GM18520 (cell line): ENCODE measurements at regions not wholly inside any gene's neighbourhood (a gene's known extent, or its start where the extent isn't known, plus 50 kb on each side); places are given as distances from the start of the nearest gene placed in this dataset.
"Not testable (repeated sequence)": the region's sequence is repeated elsewhere in the genome, so short reads cannot be mapped to it uniquely, and the experiment has no call there.

ENCODE experiments used
- ATAC-seq: cut with Tn5 transposase; IDR thresholded peaks from one replicate; pipeline ENCODE4 v1.9.1; 2021; ENCODE audit not compliant: unreplicated experiment

- no peak for ATAC-seq
Measured at GRCh38 chr13:97520061-97520460, 86.1 kb downstream of the RAP2A start.

GRCh38 chr13:97520866-97521265 is 86.9 kb downstream of the RAP2A start:
- no peak for ATAC-seq

- no peak for ATAC-seq
Measured at GRCh38 chr13:97521726-97522125, 87.8 kb downstream of the RAP2A start.

GRCh38 chr13:97522243-97522642 is 88.3 kb downstream of the RAP2A start:
- ATAC-seq: no peak

GRCh38 chr13:97526556-97526955 is 92.6 kb downstream of the RAP2A start:
- ATAC-seq: no peak

- ATAC-seq: no peak
Measured at GRCh38 chr13:97528518-97528917, 94.5 kb downstream of the RAP2A start.

- ATAC-seq: no peak
Measured at GRCh38 chr13:97534540-97534939, 100.6 kb downstream of the RAP2A start.

- ATAC-seq: no peak
Measured at GRCh38 chr13:97535614-97536013, 101.6 kb downstream of the RAP2A start.

- peak; percentile 57 for ATAC-seq
Measured at GRCh38 chr13:97537110-97537509, 103.1 kb downstream of the RAP2A start.

- ATAC-seq: no peak
Measured at GRCh38 chr13:97538203-97538602, 104.2 kb downstream of the RAP2A start.

GRCh38 chr13:97539651-97540610 is 106.0 kb downstream of the RAP2A start:
- ATAC-seq: peak; percentile 57

GRCh38 chr13:97540696-97541095 is 106.7 kb downstream of the RAP2A start:
- ATAC-seq: no peak

GRCh38 chr13:97542102-97542685 is 108.2 kb downstream of the RAP2A start:
- no peak for ATAC-seq

GRCh38 chr13:97544031-97544765 is 110.2 kb downstream of the RAP2A start:
- ATAC-seq: no peak

- ATAC-seq: not testable (repeated sequence)
Measured at GRCh38 chr13:97544971-97545499, 111.1 kb downstream of the RAP2A start.

- ATAC-seq: no peak
Measured at GRCh38 chr13:97548138-97548537, 114.2 kb downstream of the RAP2A start.

- ATAC-seq: no peak
Measured at GRCh38 chr13:97548711-97549110, 114.7 kb downstream of the RAP2A start.

GRCh38 chr13:97549201-97549600 is 115.2 kb downstream of the RAP2A start:
- no peak for ATAC-seq

GRCh38 chr13:97554496-97554895 is 120.5 kb downstream of the RAP2A start:
- ATAC-seq: no peak

GRCh38 chr13:97555034-97555433 is 121.1 kb downstream of the RAP2A start:
- no peak for ATAC-seq

- ATAC-seq: no peak
Measured at GRCh38 chr13:97559030-97559429, 125.1 kb downstream of the RAP2A start.
